Fibroblast of skin of scalp (primary cell): ENCODE measurements at regions not wholly inside any gene's neighbourhood (a gene's known extent, or its start where the extent isn't known, plus 50 kb on each side); places are given as distances from the start of the nearest gene placed in this dataset.
"Not testable (repeated sequence)": the region's sequence is repeated elsewhere in the genome, so short reads cannot be mapped to it uniquely, and the experiment has no call there.

Experiments used
- DNase-seq: peaks from one replicate; pipeline ENCODE4 v3.0.0-alpha.2; 2013

GRCh38 chr13:69264362-69265334 lies 843.0 kb upstream of the ATXN8OS start:
- no peak for DNase-seq

GRCh38 chr13:69243366-69243765 lies 864.3 kb upstream of the ATXN8OS start:
- no peak for DNase-seq

DNA sequence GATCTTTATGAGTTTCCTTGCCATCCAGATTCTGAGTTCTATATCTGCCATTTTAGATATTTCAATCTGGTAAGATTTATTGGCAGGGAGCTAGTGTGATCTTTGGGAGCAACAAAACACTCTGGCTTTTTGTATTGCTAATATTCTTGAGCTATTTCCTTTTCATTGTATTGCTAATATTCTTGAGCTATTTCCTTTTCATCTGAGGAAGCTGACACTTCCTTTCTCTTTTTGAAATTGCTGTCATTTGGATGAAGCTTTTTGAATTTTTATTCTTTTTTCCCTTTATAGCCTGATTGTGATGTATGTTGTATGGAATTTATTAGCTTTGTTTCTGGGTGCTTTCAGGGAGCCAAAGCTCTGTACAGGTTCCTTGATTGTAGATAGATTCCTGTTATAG lies 873.5 kb upstream of the ATXN8OS start:
- DNase-seq: no peak

GRCh38 chr13:69226427-69226826 lies 881.2 kb upstream of the ATXN8OS start:
- DNase-seq: no peak

DNA sequence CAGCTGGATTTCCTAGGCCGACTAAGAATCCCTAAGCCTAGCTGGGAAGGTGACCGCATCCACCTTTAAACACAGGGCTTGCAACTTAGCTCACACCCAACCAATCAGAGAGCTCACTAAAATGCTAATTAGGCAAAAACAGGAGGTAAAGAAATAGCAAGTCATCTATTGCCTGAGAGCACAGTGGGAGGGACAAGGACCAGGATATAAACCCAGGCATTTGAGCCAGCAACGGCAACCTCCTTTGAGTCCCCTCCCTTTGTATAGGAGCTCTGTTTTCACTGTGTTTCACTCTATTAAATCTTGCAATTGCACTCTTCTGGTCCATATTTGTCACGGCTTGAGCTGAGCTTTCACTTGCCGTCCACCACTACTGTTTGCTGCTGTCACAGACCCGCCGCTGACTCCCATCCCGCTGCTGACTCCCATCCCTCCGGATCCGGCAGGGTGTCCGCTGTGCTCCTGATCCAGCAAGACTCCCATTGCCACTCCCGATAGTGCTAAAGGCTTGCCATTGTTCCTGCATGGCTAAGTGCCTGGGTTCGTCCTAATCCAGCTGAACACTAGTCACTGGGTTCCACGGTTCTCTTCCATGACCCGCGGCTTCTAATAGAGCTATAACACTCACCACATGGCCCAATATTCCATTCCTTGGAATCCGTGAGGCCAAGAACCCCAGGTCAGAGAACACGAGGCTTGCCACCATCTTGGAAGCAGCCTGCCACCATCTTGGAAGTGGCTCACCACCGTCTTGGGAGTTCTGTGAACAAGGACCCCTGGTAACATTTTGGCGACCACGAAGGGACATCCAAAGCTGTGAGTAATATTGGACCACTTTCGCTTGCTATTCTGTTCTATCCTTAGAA lies 885.8 kb upstream of the ATXN8OS start:
- not testable (repeated sequence) for DNase-seq

- DNase-seq: no peak
These were observed 894.2 kb upstream of the ATXN8OS start for GRCh38 chr13:69213396-69213795.

DNA sequence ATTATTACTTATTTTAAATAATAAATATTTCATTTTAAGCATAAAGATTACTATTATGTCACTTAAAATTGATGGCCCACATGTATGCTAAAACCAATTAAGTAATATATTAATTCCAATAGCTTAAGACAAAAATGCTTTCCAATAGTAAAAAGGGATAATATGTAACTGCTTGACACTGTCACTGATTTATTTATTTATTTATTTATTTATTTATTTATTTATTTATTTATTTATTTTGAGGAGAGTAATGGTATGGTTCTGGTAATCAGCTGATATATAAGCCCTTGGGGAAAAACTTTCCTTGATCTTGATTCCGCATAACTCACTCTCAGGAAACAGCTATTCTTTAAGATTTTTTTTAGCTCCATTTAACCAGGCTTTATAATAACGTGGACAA lies 903.0 kb upstream of the ATXN8OS start:
- DNase-seq: no peak

DNA sequence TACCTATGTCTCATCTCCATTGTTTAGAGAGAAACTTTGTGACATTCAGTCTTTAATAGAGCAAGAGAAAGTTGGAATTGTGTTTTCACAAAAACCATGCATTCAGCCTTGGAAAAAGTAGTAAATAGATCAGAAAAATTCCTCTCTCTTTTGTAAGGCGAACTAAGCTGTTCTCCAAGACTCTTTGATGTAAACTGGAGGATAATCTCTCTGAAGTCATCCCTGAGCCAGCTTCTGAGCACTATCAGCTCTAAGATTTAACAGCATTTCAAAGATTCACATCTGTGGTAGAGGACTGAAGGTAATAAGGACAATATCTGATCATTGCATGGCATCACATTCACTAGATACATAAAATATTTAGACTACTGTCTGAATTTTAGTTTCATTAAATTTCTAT lies 904.6 kb upstream of the ATXN8OS start:
- DNase-seq: no peak

- no peak for DNase-seq
These were observed 908.0 kb upstream of the ATXN8OS start for GRCh38 chr13:69199664-69200063.

DNA sequence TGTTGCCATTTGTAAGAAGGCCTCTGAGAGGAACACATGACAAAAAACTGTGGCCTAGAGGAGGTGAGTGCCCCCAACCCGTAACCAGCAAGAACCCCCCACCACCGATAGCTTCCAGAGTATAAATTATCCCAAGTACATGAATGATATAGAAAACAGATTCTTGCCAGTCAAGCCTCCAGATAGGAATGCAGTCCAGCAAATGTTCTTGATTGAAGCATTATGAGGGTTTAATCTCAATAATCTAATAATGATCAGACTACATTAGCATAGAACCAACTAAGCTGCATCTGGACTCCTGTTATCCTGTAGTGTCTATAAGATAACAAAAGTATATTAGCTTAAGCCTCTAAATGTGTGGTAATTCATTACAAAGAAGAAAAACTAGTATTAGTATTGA lies 908.9 kb upstream of the ATXN8OS start:
- DNase-seq: no peak

GRCh38 chr13:69194130-69194529 lies 913.5 kb upstream of the ATXN8OS start:
- DNase-seq: no peak

- DNase-seq: no peak
These were observed 927.6 kb upstream of the ATXN8OS start for GRCh38 chr13:69180034-69180433.

- no peak for DNase-seq
These were observed 929.6 kb upstream of the ATXN8OS start for GRCh38 chr13:69178000-69178399.

GRCh38 chr13:69168436-69168835 lies 939.2 kb upstream of the ATXN8OS start:
- no peak for DNase-seq

DNA sequence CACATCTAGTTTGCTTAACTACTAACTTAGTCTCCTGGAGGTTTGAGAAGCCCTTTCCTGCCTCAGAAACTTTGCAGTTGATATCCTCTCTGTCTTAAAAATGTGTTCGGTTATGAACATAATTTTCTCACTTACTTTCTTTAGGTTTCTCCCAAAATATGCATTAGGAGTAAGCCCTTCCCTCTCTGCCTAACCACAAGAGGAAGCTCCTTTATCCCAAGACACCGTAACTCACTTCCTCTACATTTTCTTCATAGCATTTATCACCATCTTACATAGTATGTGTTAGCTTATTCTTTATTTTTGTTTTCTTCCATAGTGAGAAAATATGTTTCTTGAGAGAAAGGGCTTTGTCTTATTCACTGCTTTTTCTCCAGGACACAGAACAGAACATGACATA lies 952.5 kb upstream of the ATXN8OS start:
- DNase-seq: no peak

- DNase-seq: no peak
These were observed 965.5 kb upstream of the ATXN8OS start for GRCh38 chr13:69142101-69142500.

DNA sequence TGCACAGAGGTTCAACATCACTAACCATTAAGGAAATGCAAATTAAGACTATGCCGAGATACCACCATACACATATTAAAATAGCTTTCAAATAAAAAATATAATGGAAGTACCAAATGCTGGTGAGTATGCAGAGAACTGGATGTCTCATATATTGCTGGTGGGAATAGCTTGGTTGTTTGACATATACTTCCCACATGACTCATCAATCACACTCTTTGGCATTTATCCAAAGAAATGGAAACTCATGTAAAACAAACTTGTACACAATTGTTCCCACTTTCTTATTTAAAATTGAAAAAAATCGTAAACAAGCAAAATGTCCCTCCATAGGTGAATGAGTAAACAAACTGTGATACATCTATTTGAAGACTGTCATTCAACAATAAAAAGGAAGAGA lies 982.6 kb upstream of the ATXN8OS start:
- no peak for DNase-seq

- DNase-seq: no peak
These were observed 997.6 kb upstream of the ATXN8OS start for GRCh38 chr13:69109891-69110525.

DNA sequence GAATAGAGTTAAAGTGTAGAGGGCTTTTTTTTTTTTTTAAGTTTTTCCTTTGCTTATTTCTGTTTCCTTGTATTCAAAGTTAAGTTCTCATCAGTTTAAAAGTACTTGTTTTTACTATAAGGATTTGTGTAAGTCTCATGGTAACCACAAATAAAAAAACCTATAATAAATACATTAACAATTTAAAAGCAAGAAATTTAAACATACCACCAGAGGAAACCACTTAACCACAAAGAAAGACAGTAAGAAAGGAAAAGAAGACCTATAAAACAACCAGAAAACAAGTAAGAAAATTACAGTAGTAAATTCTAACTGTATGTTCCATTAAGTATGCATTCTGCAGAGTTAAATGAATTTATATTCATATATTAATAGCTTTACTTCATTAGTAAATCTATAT lies 999.1 kb upstream of the ATXN8OS start:
- no peak for DNase-seq

DNA sequence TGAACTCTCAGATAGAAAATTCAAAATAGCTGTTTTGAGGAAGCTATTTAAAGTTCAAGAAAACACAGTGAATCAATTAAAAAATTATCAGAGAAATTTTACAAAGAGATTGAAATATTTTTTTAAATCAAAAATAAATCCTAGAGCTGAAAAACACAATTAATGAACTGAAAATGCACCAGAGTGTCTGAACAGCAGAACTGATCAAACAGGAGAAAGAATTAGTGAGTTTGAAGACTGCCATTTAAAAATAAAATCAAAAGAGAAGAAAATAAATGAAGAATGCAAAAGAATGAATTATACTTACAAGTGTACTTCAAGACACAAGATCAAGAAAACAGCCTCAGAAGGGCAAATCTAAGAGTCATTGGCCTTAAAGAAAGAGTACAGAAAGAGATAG lies 1000.2 kb upstream of the ATXN8OS start:
- DNase-seq: no peak

DNA sequence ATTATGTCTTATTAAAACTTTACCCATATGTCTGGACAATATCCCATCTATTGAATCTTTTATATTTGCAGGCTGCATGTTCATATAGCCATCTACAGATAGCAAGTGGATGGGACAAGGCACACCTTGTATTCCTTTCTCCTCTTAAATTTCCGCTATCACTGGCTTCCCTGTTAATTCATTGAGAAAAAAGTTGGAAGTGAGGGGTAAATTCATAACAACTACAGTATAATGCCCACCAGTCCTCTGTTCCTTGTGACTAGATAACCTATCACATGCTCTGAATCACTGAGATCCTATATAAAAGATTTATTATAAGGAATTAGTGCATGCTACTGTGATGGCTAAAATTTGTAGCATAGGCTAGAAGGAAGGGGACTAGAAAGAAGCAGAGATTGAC lies 1005.8 kb upstream of the ATXN8OS start:
- DNase-seq: no peak

- DNase-seq: no peak
These were observed 1013.1 kb upstream of the ATXN8OS start for GRCh38 chr13:69094485-69094884.
